MM.1S (cell line): ENCODE measurements at regions not wholly inside any gene's neighbourhood (a gene's known extent, or its start where the extent isn't known, plus 50 kb on each side); places are given as distances from the start of the nearest gene placed in this dataset.

Experiments used
- DNase-seq: peaks from one replicate; pipeline ENCODE4 v3.0.0-alpha.2; 2015
- H2AFZ ChIP-seq: fragments of 300-600 bp; sonication (generic); 2 replicates; pipeline ENCODE4 v1.6.0; 2016; ENCODE audit warnings: antibody characterized with exemption, low read length
- H3F3A ChIP-seq: fragments of 300-600 bp; sonication (generic); 2 replicates; pipeline ENCODE4 v1.6.1; 2016; ENCODE audit warnings: mild to moderate bottlenecking, antibody characterized with exemption, low read length, moderate library complexity, mixed read lengths; ENCODE audit not compliant: insufficient read depth
- H3K27ac ChIP-seq: fragments of 300-600 bp; sonication (generic); 2 replicates; pipeline ENCODE4 v1.5.1; 2016; ENCODE audit warnings: mild to moderate bottlenecking, low read length
- H3K27me3 ChIP-seq: fragments of 300-600 bp; sonication (generic); replicated peaks from 2 replicates; pipeline ENCODE4 v1.6.0; 2016; ENCODE audit warnings: low read length; ENCODE audit not compliant: insufficient read depth
- H3K36me3 ChIP-seq: fragments of 300-600 bp; sonication (generic); replicated peaks from 2 replicates; pipeline ENCODE4 v1.6.1; 2016; ENCODE audit warnings: mild to moderate bottlenecking, low read length, mixed read lengths; ENCODE audit not compliant: insufficient read depth
- H3K4me1 ChIP-seq: fragments of 300-600 bp; sonication (generic); 2 replicates; pipeline ENCODE4 v1.6.1; 2016; ENCODE audit warnings: low read length, mixed read lengths
- H3K4me2 ChIP-seq: fragments of 300-600 bp; sonication (generic); 2 replicates; pipeline ENCODE4 v1.6.0; 2016; ENCODE audit warnings: low read depth, low read length
- H3K4me3 ChIP-seq: fragments of 300-600 bp; sonication (generic); 2 replicates; pipeline ENCODE4 v1.5.1; 2016; ENCODE audit warnings: low read length, mixed read lengths
- H3K79me2 ChIP-seq: fragments of 300-600 bp; sonication (generic); 2 replicates; pipeline ENCODE4 v1.6.1; 2016; ENCODE audit warnings: mixed run types, low read length, mixed read lengths
- H3K9ac ChIP-seq: fragments of 300-600 bp; sonication (generic); 2 replicates; pipeline ENCODE4 v1.6.1; 2016; ENCODE audit warnings: low read length, mixed read lengths
- H3K9me2 ChIP-seq: fragments of 300-600 bp; sonication (generic); replicated peaks from 2 replicates; pipeline ENCODE4 v1.6.1; 2016; ENCODE audit warnings: mild to moderate bottlenecking, low read length, mixed read lengths; ENCODE audit not compliant: insufficient read depth
- H3K9me3 ChIP-seq: fragments of 300-600 bp; sonication (generic); replicated peaks from 2 replicates; pipeline ENCODE4 v1.6.1; 2016; ENCODE audit warnings: mild to moderate bottlenecking, low read length, mixed read lengths; ENCODE audit not compliant: insufficient read depth
- H4K20me1 ChIP-seq: fragments of 300-600 bp; sonication (generic); 2 replicates; pipeline ENCODE4 v1.6.1; 2016; ENCODE audit warnings: mild to moderate bottlenecking, low read length, moderate library complexity, mixed read lengths; ENCODE audit not compliant: insufficient read depth
- CTCF ChIP-seq: fragments of 300-600 bp; sonication (generic); IDR thresholded peaks from 2 replicates; pipeline ENCODE4 v1.5.1; 2016; ENCODE audit warnings: antibody characterized with exemption, low read length, mixed read lengths
- EZH2 ChIP-seq: fragments of 300-600 bp; sonication (generic); optimal IDR thresholded peaks from 2 replicates; pipeline ENCODE3; 2017; ENCODE audit warnings: low read depth, mild to moderate bottlenecking, antibody characterized with exemption, low read length, mixed read lengths
- EZH2phosphoT487 ChIP-seq: fragments of 300-600 bp; sonication (generic); IDR thresholded peaks from 2 replicates; pipeline ENCODE4 v1.6.1; 2018; ENCODE audit warnings: antibody characterized with exemption, low read length

- TF ChIP-seq EZH2phosphoT487, result no peak
- no peak for TF ChIP-seq CTCF
- TF ChIP-seq EZH2, result no peak
- no peaks in the 10 kb centered on the region for H3K9me2 ChIP-seq
- 0 out of 2 replicates have a peak, but pooled peaks cover 5% of the 10 kb centered on the region for H3K4me1 ChIP-seq
These were observed 594.0 kb upstream of the TENM4 start for GRCh38 chr11:80034801-80035200.

GRCh38 chr11:80031014-80031600, 590.3 kb upstream of the TENM4 start:
- Histone ChIP-seq H3K36me3 (no peaks in the 10 kb centered on the region), H3K9me2 (no peaks in the 10 kb centered on the region), H2AFZ (peak overlapping the region; percentile 33), H3K27me3 (no peaks in the 10 kb centered on the region), H4K20me1 (no peaks in the 10 kb centered on the region), H3K4me1 (0 out of 2 replicates have a peak, but pooled peaks cover 5% of the 10 kb centered on the region), H3K9ac (no peak overlapping the region), H3F3A (no peaks in the 10 kb centered on the region), H3K4me3 (0 out of 2 replicates have a peak overlapping the region, but pooled peaks have one; percentile 8), H3K4me2 (peak overlapping the region; percentile 30; the same call in 1 of the 2 replicates), H3K27ac (no peak overlapping the region), H3K79me2 (no peaks in the 10 kb centered on the region), H3K9me3 (no peaks in the 10 kb centered on the region)
- DNase-seq, result peak; percentile 30
- TF ChIP-seq EZH2, result no peak
- no peak for TF ChIP-seq EZH2phosphoT487
- TF ChIP-seq CTCF, result no peak

More at GRCh38 chr11:80034801-80035200, 594.0 kb upstream of the TENM4 start:
- H2AFZ ChIP-seq, result no peak overlapping the region
- no peaks in the 10 kb centered on the region for H3K36me3 ChIP-seq
- H3K4me3 ChIP-seq, result no peak overlapping the region
- H3K79me2 ChIP-seq, result no peaks in the 10 kb centered on the region
- no peaks in the 10 kb centered on the region for H3F3A ChIP-seq
- DNase-seq, result no peak
- no peaks in the 10 kb centered on the region for H4K20me1 ChIP-seq
- H3K9ac ChIP-seq, result no peak overlapping the region
- no peaks in the 10 kb centered on the region for H3K9me3 ChIP-seq
- H3K27me3 ChIP-seq, result no peaks in the 10 kb centered on the region
- no peak overlapping the region for H3K4me2 ChIP-seq
- H3K27ac ChIP-seq, result no peak overlapping the region

GRCh38 chr11:80028998-80029397, 588.2 kb upstream of the TENM4 start:
- Histone ChIP-seq H4K20me1 (no peaks in the 10 kb centered on the region), H3K36me3 (no peaks in the 10 kb centered on the region), H3K79me2 (no peaks in the 10 kb centered on the region), H3K27me3 (no peaks in the 10 kb centered on the region), H3K9me2 (no peaks in the 10 kb centered on the region), H2AFZ (no peak overlapping the region), H3K4me2 (no peak overlapping the region), H3K4me3 (no peak overlapping the region), H3K4me1 (0 out of 2 replicates have a peak, but pooled peaks cover 5% of the 10 kb centered on the region), H3F3A (no peaks in the 10 kb centered on the region), H3K27ac (no peak overlapping the region), H3K9ac (no peak overlapping the region), H3K9me3 (no peaks in the 10 kb centered on the region)
- no peak for TF ChIP-seq EZH2
- no peak for TF ChIP-seq CTCF
- no peak for TF ChIP-seq EZH2phosphoT487
- DNase-seq, result no peak
